ENCODE measurements at regions not wholly inside any gene's neighbourhood (a gene's known extent, or its start where the extent isn't known, plus 50 kb on each side); places are given as distances from the start of the nearest gene placed in this dataset.

DNA sequence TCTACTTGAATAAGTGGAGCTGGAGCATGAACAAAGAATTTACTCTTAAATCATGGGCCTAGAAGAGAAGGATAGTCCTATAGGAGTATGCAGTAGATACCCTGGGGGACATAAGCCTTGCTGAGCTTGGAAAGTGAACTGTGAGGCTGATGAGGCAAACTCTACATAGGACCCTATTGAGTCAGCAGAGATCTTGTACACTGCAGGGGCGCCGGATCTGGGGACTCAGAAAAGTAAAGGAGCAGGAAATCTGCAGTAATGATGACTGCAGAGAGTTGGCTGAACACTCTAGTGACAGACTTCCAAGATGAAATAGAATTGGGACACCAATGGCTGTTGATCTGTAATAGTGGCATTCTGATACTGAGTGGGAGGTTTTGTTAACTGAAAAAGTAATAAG lies 543.7 kb downstream of the XIRP2 start:
- TF ChIP-seq, protein P1, sequence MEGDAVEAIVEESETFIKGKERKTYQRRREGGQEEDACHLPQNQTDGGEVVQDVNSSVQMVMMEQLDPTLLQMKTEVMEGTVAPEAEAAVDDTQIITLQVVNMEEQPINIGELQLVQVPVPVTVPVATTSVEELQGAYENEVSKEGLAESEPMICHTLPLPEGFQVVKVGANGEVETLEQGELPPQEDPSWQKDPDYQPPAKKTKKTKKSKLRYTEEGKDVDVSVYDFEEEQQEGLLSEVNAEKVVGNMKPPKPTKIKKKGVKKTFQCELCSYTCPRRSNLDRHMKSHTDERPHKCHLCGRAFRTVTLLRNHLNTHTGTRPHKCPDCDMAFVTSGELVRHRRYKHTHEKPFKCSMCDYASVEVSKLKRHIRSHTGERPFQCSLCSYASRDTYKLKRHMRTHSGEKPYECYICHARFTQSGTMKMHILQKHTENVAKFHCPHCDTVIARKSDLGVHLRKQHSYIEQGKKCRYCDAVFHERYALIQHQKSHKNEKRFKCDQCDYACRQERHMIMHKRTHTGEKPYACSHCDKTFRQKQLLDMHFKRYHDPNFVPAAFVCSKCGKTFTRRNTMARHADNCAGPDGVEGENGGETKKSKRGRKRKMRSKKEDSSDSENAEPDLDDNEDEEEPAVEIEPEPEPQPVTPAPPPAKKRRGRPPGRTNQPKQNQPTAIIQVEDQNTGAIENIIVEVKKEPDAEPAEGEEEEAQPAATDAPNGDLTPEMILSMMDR (IDR thresholded peaks at IDR 0.05): no peak
- no peak for ATAC-seq (ENCODE audit: poor library complexity)
- CTCF ChIA-PET: no interaction called here

GRCh38 chr2:167430447-167430846 lies 542.2 kb downstream of the XIRP2 start:
- H3K9me3 ChIP-seq (ENCODE audit: control insufficient read depth in 1 of 2, insufficient read depth in 1 of 2, low read length in 2 of 2): no peaks in the 10 kb centered on the region
- no peaks in the 10 kb centered on the region for H3K36me3 ChIP-seq (ENCODE audit: insufficient read depth, low read length)
- Mint-ChIP-seq H3K4me1 (ENCODE audit: low read depth) (no peaks in the 10 kb centered on the region), H3K9me3 (peaks cover 7% of the 10 kb centered on the region), H3K27ac (no peak overlapping the region), H3K4me3 (no peak overlapping the region), H3K27me3 (no peaks in the 10 kb centered on the region), H3K36me3 (ENCODE audit: low read depth) (no peaks in the 10 kb centered on the region)
- intact Hi-C loops (cut with DNase I, micrococcal nuclease): no loop called here
- H3K4me1 ChIP-seq (ENCODE audit: insufficient read depth, low read length): no peaks in the 10 kb centered on the region
- ChIA-PET POLR2A (no interaction called here), CTCF (no interaction called here)
- no peaks in the 10 kb centered on the region for H3K27me3 ChIP-seq (ENCODE audit: control insufficient read depth in 1 of 2, insufficient read depth in 2 of 2, low read length in 2 of 2)
- TF ChIP-seq, protein P1 (IDR thresholded peaks at IDR 0.05): no peak
- ATAC-seq (ENCODE audit: poor library complexity) (no peak), DNase-seq (no peak)
- H3K27ac ChIP-seq (ENCODE audit: low read depth in 1 of 2, low read length in 2 of 2): no peak overlapping the region
- no peak overlapping the region for H3K4me3 ChIP-seq (ENCODE audit: low read length)

More for the DNA sequence above, 543.7 kb downstream of the XIRP2 start:
- POLR2A ChIA-PET: no interaction called here
- H3K4me3 Mint-ChIP-seq: no peak overlapping the region
- no peak overlapping the region for H3K27ac ChIP-seq (ENCODE audit: low read depth in 1 of 2, low read length in 2 of 2)
- no peaks in the 10 kb centered on the region for H3K4me1 Mint-ChIP-seq (ENCODE audit: low read depth)
- no peaks in the 10 kb centered on the region for H3K9me3 ChIP-seq (ENCODE audit: control insufficient read depth in 1 of 2, insufficient read depth in 1 of 2, low read length in 2 of 2)
- no peak overlapping the region for H3K4me3 ChIP-seq (ENCODE audit: low read length)
- H3K27me3 Mint-ChIP-seq: no peaks in the 10 kb centered on the region
- H3K4me1 ChIP-seq (ENCODE audit: insufficient read depth, low read length): no peaks in the 10 kb centered on the region
- intact Hi-C loops (cut with DNase I, micrococcal nuclease): no loop called here
- no peaks in the 10 kb centered on the region for H3K36me3 ChIP-seq (ENCODE audit: insufficient read depth, low read length)
- H3K27me3 ChIP-seq (ENCODE audit: control insufficient read depth in 1 of 2, insufficient read depth in 2 of 2, low read length in 2 of 2): no peaks in the 10 kb centered on the region
- no peak for DNase-seq
- H3K27ac Mint-ChIP-seq: no peak overlapping the region
- H3K9me3 Mint-ChIP-seq: peaks cover 7% of the 10 kb centered on the region
- H3K36me3 Mint-ChIP-seq (ENCODE audit: low read depth): no peaks in the 10 kb centered on the region

GRCh38 chr2:167424803-167425755 lies 536.8 kb downstream of the XIRP2 start:
- Mint-ChIP-seq H3K27ac (no peak overlapping the region), H3K9me3 (peaks cover 4% of the 10 kb centered on the region), H3K36me3 (ENCODE audit: low read depth) (no peaks in the 10 kb centered on the region), H3K4me3 (no peak overlapping the region), H3K4me1 (ENCODE audit: low read depth) (no peaks in the 10 kb centered on the region), H3K27me3 (no peaks in the 10 kb centered on the region)
- no peak overlapping the region for H3K4me3 ChIP-seq (ENCODE audit: low read length)
- no peak for DNase-seq
- H3K27ac ChIP-seq (ENCODE audit: low read depth in 1 of 2, low read length in 2 of 2): no peak overlapping the region
- ATAC-seq (ENCODE audit: poor library complexity): no peak
- H3K9me3 ChIP-seq (ENCODE audit: control insufficient read depth in 1 of 2, insufficient read depth in 1 of 2, low read length in 2 of 2): no peaks in the 10 kb centered on the region
- no peaks in the 10 kb centered on the region for H3K27me3 ChIP-seq (ENCODE audit: control insufficient read depth in 1 of 2, insufficient read depth in 2 of 2, low read length in 2 of 2)
- ChIA-PET POLR2A (no interaction called here), CTCF (no interaction called here)
- TF ChIP-seq, protein P1 (IDR thresholded peaks at IDR 0.05): no peak
- no peaks in the 10 kb centered on the region for H3K4me1 ChIP-seq (ENCODE audit: insufficient read depth, low read length)
- H3K36me3 ChIP-seq (ENCODE audit: insufficient read depth, low read length): no peaks in the 10 kb centered on the region
- intact Hi-C loops (cut with DNase I, micrococcal nuclease): no loop called here

Measured in CD4-positive, alpha-beta T cell (primary cell).